Kasumi-1 (cell line): ENCODE measurements at regions not wholly inside any gene's neighbourhood (a gene's known extent, or its start where the extent isn't known, plus 50 kb on each side); places are given as distances from the start of the nearest gene placed in this dataset.
A peak's percentile ranks its signal among the peaks of the same experiment; 100 is the strongest.
"Not testable (repeated sequence)": the region's sequence is repeated elsewhere in the genome, so short reads cannot be mapped to it uniquely, and the experiment has no call there.

Experiments
- DNase-seq, 2 experiments: peaks; one replicate each; lab custom pipeline; 2025; lab: John Stamatoyannopoulos, UW

GRCh38 chr10:91745090-91745831 lies 53.0 kb upstream of the TNKS2 start:
- no peak for DNase-seq

GRCh38 chr10:91743465-91743864 lies 54.8 kb upstream of the TNKS2 start:
- no peak for DNase-seq

- DNase-seq: no peak
Measured at GRCh38 chr10:91742229-91742628, 56.0 kb upstream of the TNKS2 start.

DNA sequence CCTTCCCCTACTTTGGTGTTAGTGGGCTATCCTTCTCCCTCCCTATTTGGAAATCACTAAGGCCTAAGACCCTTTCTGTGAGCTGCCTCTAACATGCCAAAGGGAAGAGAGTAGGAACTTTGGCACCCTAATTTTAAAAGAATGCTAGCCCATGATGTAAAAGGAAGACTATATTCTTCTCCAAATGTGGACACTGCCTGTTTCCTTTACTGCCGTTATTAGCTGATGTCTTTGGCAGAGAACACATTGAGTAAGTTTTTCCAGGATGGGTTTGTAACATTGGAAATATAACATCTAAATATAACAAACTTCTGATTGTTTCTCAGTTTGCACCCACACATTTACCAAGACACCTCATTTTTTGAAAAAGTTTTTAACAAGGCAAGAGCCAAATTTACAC lies 56.9 kb upstream of the TNKS2 start:
- no peak for DNase-seq

DNA sequence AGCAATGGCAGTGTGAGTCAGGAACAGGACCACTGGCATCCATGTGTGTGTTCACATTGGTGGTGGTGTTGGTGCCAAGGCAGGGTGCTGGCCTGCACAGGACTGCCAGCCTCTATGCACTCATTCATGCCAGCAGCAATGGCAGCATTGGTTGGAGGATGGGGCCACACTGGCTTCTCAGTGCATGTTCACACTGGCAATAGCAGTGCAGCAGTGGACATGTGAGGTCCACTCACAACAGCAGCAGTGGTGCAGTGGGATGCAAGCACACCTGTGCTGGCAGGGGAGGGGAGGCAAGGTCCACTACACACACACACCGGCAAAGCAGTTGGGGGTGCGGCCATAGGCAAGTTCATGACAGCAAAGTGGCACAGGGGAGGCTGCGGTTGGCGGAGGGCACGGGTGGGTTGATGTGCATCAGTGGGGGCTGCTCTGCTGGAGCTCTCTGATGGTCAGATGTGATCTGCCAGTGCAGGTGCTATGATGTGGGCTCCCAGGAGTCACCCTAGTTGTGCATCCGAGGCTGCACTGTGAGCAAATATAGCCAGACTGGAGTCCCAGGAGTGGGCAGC lies 57.8 kb upstream of the TNKS2 start:
- DNase-seq: no peak

GRCh38 chr10:91732265-91732664 lies 66.0 kb upstream of the TNKS2 start:
- not testable (repeated sequence) for DNase-seq

DNA sequence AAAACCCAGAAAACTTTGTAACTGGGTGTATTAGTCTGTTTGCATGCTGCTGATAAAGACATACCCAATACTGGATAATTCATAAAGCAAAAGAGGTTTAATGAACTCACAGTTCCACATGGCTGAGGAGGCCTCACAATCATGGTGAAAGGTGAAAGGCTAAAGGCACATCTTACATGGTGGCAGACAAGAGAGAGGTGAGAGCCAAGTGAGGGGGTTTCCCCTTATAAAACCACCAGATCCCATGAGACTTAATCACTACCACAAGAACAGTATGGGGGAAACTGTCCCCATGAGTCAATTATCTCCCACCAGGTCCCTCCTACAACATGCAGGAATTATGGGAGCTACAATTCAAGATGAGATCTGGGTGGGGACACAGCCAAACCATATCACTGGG lies 68.9 kb upstream of the TNKS2 start:
- DNase-seq: not testable (repeated sequence)

DNA sequence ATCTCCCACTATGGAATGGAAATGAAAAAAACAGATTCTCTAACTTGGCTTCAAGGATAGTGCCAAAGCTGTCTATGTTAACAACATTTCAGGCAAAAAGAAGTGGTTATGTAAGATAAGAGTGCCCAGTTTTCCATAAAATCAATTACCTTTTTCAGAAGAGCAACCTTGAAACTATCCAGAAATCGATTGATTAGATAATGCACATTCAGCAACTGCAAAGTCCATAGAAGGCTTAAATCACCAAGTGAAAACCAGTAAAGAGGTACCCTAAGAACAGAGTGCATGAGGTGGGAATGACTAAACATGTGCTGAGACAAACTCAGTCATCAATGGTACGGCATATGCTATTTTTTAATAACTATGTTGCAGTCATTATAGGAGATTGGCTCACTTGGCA lies 71.9 kb upstream of the TNKS2 start:
- no peak for DNase-seq

GRCh38 chr10:91724933-91725332 lies 73.3 kb upstream of the TNKS2 start:
- no peak for DNase-seq

DNA sequence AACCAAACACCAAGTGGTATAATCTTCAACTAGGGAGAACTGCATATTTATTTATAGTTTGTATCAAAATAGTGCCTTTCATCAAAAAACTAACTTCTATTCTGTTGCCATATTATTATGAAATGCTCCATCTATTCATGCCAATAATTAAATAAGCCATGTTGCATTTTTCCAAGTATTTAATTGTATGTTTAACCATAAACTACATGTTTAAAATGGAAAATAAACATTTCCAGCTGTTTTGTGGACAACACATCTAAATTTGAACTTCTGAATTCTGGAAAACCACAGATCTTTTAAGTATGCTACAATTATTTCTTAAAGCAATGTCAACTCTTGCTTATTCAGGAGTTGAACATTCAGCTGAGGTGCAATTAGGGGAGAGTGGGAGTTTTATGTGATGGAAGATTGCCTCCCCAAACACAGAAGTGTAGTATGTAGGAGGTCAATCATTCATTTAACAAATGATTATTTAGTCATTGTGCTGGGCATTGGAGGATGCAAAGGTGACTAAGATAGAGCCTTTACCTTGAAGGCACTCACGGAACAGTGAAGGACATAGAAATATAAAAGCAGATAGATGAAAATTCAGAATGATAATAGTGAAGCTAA lies 80.7 kb upstream of the PPP1R3C start:
- no peak for DNase-seq

DNA sequence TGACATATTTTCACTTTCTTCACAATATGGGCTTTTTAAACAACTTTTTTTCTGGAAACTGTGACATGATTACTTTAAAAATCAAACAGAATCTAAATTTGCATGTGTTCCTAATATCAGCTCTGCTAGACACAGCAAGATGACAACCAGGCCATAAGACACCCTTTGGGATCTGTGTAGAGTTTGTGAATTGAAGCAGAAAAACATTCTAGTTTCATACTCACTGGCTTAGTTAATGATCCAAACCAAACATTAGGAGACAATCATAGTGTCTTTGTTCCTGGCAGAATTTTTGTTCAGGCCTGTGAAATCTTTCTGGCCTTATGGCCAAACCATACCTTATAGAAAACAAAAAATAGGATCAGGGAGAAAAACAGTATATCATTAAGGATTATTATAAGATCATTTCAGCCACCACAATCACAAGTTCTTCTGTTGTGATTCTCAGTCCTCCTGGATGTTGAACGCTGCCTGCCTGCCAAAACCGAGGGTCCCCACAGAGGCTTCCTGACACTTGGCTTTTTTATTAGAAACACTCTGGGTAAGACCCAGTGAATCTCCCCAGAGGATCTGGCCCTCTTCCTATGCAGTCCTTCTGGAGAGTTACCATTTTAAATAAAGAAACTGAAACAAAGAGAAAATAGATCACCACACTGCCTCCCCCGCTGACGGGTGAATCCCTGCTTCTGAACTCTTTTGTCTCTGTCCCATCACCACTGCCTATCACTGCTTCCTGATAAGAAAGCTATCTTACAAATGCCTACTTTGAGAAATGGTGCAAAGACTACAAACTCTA lies 79.2 kb upstream of the PPP1R3C start:
- DNase-seq: no peak

DNA sequence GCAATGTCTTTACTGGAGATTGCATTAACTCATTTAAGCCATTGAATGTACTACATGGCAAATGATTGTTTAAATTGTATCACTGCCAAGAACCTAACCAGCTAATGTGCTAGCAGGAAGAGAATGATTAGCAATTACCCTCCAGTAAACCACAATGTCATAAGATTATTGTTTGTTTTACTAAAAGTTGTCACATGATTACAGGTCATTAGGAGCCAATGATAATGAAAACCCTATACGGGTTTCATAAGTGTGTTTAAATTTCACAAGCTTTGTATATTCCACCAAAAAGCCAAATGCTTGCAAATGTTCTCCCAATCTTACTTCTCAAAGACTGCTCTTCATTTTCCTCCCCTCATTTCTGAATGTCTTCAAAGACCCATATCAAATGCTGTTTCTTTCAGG lies 76.5 kb upstream of the PPP1R3C start:
- DNase-seq: no peak

DNA sequence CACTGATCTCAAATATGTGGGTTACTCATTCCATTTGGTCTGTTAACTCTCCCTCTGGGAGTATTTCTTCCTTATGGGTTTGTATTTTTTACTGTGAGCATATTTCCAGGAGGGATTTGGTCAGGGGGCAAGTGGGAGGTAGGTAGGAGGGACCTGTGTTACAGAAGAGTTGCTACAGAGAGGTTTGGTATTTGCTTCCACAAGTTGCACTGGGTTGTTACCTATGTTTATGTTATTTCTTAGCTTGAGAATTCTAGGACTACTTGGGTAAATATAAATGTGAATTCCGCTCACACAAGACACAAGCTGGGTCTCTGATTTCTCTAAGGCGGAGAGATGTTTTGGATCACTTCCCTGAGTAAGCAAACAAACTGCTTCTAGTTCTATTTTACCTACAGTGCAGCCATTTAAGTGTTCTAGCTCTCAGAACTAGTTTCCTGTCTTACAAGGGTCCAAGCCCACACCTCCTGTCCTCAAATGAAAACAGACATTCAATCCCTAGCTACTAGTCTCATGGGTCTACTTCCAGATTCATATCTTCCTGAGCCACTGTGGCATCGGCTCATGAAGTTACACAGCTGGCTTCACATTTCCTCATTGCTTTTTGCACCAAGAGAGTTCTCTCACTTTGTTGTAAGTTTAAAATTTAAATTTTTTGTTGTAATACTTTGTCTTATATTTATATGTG lies 75.4 kb upstream of the PPP1R3C start:
- DNase-seq: no peak

DNA sequence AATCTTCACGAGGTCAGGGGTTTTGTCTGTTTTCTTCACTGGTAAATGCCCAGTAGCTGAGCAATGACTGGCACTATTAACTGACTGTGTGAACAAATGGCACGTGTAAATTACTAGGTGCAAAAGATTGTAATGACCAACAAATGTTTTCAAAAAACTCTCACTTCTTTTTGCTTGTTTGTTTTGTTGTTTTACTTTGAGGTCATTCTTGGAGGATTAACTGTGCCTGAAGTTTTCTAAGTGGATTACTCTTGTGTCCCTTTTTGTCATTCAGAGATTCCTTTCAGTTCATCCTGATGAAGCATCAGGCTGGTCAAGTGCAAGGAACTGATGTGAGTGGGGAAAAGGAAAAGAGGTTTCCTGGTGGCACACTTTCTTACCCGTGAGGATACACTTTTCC lies 74.4 kb upstream of the PPP1R3C start:
- DNase-seq: no peak

DNA sequence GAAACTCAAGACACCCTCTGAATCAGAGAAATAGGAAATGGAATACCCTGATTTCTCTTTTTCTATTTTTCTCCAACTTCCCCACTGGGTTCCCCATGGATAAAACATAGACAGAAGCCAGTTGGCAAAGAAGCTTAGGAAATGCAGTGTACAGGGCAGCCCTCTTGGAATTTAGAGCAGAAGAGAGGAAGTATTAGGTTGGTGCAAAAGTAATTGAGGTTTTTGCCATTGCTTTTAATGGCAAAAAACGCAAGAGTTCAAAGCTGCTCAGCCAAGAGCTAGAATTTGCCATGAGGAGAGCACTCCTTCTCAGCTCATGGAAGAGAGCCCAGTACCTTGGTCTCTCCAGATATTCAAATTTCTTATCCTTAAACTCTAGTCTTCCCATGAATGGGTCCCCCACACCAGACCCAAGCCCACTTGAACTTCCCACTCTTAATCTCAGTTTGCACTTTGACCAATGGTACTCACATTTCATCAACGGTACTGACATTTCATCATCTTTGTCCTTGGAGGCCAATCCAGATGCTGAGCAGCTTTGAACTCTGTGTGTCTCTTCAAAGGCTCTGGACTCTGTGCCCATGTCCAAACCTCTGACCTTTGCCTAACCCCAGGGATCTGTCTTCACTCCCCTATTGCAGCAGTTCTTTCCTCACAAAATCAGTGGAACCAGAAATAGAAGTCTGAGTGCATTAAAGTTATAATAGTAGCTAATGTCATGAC lies 73.2 kb upstream of the PPP1R3C start:
- no peak for DNase-seq

DNA sequence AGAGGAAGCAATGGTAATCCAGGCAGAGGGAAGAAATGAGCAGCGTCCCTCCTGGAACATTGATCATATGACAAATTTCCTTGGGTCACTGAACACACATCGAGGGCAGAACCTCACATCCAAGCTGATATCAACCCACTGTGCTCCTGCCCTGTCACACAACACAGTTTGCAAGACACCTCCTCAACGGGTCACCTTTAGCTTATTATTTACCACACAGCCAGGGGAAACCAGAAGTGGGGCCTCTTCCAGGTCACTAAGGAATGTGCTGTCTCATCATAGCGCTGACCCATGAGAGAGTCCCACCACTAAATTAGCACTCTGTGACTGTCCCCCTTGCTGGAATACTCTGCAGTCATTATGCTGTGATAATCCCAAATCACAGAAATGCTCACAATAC lies 69.7 kb upstream of the PPP1R3C start:
- DNase-seq: no peak

- no peak for DNase-seq
Measured at GRCh38 chr10:91700788-91701444, 68.0 kb upstream of the PPP1R3C start.

DNA sequence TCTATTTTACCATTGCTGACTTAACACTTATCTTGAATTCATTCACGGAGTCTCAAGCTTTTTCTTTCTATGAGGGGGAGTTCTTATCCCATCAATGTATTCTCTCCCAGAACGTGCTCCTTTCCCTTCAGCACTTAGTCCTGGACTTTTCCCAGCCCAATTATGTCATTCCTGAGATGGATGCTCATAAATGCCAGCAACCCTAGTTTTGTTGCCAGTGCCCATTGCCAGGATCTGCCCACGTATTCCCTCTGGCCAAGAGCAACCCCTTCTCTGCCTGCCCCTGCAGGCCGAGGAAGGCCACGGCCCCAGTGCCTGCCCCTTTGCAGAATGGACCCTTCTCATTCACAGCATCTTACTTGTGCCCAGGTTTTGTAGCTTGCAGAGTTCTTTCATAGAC lies 67.4 kb upstream of the PPP1R3C start:
- no peak for DNase-seq

GRCh38 chr10:91698258-91698657 lies 65.4 kb upstream of the PPP1R3C start:
- no peak for DNase-seq

DNA sequence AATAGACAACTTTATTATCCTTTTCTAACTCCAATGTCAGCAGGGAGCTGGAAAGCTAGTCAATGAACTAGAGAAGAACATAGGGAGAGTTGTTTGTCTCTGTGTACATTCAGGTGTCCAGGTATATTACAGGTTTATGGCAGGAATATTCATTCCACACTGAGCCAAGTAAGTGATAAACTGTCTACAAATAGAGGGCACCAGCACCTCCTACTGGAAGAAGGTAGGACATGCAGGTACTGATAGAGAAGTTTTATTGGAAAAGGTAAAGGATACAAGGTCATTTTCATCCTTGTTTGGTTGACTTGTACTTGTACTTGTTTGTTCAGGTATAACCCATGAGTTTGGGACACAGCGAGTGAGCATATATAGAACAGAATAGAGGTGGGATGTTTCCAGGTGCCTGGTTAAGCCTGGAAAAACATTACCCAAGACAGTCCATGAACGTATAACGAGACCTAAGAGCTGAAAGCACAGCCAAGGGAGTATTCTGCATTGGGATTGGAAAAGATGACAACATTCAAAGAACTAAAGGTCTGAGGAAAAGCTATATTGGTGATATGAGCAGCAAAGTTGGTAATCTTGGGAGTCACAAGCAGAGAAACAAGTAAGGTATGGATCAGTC lies 61.4 kb upstream of the PPP1R3C start:
- peak; percentile 66 to 76 for DNase-seq

GRCh38 chr10:91691981-91692380 lies 59.1 kb upstream of the PPP1R3C start:
- no peak for DNase-seq
